GM19463 (cell line): ENCODE measurements at regions not wholly inside any gene's neighbourhood (a gene's known extent, or its start where the extent isn't known, plus 50 kb on each side); places are given as distances from the start of the nearest gene placed in this dataset.

Source experiments
- ATAC-seq: cut with Tn5 transposase; IDR thresholded peaks from one replicate; pipeline ENCODE4 v1.9.1; 2021; ENCODE audit warnings: mild to moderate bottlenecking, moderate library complexity; ENCODE audit not compliant: unreplicated experiment

DNA sequence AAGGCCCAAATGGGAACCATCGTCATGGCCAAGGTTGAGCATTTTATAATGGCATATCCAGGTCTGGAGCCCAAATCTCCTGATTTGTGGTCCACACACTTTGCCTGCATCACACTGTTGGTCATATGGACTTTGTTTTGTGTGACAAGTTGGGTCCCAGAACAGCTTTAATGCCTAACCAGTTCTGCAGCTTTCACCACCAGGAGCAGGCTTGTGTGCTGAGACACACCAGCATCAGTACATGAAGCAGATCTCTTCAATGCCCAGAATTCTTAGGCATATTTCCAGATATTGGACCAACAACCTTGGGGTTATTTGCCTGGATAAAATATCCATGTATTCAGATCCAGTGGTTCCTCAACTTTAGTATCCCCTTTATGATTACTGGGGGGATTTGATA is 371.3 kb downstream of the FBXW7 start:
- ATAC-seq, result no peak

DNA sequence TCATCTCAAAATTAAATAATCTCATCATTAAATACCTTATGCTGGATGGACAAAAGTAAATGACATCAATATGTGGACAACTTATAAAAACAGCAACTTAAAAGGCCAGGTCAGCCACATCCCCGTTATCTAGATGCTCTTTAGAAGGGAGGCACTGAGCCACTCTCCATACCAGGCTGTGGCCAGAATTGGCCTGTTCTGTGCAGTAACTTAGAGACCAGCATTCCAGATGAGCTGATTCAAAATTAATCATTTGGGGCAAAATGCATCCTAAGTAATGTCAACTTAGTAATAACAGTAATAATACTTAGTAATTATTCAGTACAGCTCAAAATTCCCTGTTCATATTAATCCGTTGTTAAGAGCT is 373.6 kb downstream of the FBXW7 start:
- ATAC-seq, result no peak

DNA sequence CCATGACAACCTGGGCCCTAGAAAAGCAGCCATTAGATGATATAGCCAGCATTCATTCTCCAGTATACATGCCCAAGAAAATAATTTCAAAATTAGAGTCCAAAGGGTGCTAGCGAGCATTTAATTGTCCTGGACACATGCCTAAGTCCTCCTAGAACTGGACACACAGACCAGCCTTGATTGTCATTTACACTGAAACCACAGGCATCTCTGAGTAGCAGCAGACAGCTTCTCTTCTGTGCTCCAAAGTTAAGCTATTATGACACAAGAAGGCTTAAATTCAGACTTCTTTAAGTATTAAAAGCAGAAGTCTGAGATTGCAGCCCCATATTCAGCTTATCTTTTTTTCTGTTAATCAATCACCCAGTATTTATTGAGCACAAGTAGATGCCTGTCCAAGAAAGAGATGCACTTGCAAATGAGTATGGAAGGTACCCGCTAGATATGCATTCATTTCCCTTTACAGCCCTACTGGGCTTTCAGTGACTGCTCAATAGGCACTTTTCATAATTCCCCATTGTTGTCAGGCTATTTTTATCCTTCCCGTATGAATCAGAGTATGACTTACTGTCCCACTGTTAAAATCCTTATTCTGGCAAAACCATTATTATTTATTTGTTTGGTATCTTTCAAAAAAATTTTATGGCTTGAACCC is 374.1 kb downstream of the FBXW7 start:
- peak; percentile 68 for ATAC-seq

DNA sequence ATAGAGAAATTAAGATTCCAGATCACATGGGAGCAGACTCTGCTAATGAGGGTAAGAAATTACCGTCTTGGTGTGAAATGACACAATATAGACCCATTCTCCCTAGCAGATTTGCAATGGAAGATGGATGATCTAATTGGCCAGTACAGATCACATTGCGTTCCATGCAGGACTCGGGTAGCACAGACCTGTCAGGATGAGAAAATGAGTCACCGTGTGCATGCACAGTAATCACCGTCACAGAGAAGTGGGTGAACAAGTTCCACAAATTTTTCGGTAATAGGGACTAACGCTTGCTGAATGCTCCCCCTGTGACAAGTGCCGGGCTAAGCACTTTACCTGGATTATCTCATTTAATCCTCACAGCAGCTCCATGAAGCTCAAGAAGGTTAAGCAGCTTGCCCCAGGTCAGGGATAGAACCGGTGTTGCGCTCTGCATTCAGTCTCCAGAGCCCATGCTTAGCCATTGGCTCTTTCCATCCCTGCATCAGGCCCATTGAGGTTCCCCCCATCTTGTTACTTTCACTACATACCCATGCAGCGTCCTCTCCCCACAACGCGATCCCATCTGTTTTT is 375.6 kb downstream of the FBXW7 start:
- no peak for ATAC-seq

DNA sequence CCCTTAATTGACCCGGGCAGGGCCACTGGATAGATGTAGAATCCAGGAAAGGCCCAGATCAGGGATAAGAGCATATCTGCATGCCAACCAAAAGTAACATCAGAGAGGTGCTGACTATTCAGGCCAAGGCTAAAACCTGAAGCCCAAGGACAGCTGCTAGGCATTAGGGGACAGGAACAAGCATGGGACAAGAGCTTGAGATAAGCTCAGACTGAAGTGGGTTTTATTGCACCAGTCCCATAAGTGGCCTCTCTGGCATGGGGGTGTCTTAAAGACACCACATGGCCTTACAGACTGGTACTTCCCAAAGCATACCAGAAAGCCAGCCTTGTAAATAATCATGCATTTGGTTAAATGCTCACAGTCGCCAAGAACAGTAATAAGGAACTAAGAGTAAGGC is 376.1 kb downstream of the FBXW7 start:
- ATAC-seq, result no peak

DNA sequence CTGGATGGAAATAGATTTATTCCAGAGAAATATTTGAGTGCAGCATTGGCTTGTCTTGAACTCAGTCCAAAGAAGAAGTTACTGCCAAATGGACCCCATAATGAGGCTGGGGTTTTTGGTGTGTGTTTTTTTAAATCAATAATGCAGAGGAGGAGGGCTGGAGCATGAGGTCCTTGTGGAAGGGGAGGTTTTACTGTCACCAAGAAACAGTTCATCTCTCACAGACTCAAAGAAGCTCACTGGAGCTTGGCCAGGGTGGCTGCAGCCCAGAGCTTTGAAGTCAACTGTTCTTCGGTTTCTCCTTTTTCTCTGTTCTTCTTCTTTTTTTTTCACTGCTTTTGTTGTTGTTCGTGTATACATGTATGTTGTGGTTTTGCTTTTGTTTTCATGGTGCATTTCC is 377.7 kb downstream of the FBXW7 start:
- no peak for ATAC-seq

DNA sequence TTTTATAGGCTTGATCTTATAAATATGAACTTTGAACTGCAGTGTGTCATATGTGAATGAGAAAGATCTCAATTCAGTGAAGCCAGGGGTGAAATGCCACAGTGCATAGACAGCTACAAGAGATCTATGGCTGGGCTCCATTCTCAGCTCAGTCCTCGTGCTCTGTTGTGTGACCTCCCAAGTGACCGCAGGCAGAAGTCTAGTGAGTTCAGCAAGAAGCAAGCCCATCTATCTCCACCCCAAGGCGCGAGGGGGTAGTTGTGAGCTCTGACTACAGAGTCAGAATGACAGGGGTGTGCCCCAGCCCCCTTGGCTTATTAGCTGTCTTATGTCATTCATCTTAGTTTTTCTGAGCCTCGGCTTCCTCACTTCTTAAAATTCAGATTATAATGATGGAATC is 378.3 kb downstream of the FBXW7 start:
- no peak for ATAC-seq

DNA sequence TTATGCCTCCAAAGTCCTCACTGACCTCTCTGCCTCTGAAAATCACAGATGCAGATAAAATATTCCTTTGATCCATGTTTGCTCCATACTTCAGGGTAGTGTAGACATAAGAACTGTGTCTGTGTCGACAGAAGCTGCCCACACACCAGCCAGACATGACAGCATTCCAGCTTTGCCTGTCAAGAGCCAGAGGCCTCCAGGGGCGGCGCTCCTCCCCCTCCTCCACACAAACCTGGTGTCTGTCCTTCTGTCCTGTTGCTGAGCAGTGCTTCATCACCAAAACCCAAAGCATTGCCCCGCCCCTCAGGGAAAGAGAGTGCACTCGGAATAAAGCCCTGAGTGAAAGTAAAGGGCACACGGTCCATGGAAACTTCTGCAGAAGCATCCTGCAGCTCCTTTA is 379.4 kb downstream of the FBXW7 start:
- ATAC-seq, result no peak

DNA sequence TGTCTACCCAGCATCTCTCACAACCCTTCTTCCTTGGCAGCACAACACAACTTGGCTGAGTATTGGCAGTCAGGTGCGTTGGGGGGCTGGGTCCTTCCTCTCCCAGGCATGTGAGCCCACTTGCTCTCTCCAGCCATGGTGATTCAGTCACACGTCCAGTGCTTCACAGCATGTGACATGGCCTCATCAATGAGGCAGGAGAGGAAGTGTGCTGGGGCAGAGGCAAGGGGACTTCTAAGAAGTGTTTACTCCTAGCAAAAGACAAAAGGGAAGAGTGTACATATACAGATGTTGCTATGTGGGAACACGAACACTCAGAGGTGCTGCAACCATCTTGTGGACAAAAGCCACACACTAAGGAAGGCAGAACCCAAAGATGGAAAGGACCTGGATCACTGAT is 380.8 kb downstream of the FBXW7 start:
- ATAC-seq, result no peak

DNA sequence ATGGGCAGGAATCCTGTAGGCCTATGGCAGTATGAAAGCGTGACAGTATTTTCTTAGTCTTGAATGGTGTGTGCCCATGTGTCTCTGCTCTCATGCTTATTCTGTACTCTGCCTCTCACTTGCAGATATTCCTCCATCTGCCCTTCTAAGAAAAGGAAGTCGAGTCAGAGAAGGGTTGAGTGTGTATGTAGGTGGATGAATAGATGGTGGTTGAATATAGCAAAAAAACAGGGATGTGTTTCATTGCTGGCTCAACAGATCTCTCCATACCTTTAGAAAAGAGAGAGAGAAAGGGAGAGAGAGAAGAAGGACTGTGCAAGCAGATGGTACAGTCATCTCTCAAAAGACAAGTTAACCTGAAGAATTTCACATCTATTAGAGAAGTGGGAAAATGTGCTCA is 381.5 kb downstream of the FBXW7 start:
- ATAC-seq, result no peak

DNA sequence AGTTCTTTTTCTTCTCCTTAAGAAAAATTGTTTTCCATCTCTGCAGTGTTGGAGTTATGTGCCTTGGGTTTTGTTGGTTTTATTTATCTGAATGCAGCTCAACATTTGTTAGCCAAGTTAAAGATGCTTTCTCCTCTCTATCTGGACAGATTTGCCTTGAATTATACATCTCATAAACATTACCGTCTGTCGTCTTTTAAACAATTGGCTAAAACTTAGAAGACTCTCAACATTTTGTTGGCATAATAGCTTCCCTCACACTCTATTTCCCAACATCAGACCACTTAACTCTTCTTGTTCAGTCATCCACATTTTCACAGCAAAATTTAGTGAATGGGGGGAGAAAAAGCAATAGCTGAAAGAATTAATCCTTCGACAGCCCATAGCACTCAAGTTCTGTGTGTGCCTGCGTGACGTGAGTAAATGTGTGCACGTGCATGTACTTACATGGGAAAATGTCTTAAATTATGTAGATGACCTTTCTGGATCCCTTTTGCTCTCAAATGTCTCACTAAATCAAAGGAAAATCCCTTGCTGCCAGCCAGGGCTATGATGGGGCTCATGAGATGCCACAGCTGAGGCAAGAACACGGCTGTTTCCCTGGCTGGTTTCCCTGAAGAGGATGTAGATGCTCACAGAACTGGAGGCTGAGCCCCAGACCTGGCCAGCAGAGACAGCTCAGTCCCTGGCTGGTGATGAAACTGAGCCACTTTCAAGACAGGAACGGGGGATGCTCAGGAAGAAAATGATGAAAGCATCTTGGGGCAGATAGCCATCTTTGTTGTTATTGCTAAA is 382.2 kb downstream of the FBXW7 start:
- ATAC-seq, result no peak

DNA sequence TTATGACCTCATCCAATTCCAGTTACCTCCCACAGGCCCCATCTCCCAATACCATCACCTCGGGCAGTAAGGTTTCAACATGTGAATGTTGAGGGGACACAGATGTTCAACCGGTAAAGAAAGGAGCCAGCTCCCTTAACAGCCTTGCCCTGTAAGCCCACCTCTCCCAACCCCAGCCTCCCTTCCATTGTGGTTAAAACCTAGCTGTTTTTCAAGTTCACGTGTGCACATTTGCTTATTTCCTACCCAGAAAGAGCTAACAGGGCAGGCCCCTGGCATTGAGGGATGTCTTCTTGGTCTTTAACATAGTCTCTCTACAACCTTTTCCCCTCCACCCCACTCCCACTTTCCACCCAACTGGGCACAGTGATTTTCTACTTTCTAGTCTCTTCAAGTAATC is 385.7 kb downstream of the FBXW7 start:
- no peak for ATAC-seq

DNA sequence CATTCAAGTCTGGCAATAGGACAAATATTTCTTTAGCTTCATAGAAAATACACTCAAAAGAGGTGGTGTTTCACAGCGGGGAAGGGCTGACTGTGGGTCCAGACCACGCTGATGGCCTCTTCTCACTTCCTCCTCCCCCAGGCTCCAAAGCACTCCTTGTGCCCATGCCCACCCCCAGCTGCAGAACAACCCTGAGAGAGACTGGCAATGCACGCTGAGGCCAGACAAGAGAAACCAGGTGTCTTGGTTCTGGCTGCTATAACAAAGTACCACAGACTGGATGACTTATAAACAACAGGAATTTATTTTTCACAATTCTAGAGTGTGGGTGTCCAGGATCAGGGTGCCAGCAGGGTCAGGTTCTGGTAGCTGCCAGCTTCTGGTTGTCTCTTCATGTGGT is 386.1 kb downstream of the FBXW7 start:
- no peak for ATAC-seq

DNA sequence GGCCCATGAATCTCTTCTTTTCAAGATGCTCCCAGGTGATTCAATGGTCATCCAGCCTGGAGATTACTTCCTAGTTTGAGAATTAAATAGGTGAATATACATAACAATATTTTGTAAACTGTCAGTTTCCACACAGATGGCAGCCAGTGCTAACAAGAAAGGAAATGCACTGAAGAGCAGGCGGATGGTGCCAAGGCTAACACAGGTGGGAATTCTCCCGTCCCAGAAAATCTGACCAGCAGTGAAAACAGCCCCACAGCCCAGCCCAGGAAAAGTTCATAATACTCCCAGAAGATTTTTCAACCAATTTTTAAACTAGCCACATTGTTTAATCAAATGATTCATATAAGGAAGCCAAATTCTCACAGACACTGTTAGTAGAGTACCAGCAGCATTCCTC is 387.2 kb upstream of the GATB start:
- ATAC-seq, result no peak

DNA sequence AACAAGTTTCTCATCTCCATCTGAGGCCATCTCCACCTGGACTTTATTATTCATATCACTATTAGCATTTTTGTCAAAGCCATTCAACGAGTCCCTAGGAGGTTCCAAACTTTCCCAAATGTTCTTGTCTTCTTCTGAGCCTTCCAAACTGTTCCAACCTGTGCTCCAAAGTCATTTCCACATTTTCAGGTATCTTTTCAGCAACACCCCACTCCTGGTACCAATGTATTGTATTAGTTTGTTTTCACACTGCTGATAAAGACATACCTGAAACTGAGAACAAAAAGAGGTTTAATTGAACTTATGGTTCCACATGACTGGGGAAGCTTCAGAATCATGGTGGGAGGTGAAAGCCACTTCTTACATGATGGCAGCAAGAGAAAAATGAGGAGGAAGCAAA is 385.4 kb upstream of the GATB start:
- ATAC-seq, result no peak

DNA sequence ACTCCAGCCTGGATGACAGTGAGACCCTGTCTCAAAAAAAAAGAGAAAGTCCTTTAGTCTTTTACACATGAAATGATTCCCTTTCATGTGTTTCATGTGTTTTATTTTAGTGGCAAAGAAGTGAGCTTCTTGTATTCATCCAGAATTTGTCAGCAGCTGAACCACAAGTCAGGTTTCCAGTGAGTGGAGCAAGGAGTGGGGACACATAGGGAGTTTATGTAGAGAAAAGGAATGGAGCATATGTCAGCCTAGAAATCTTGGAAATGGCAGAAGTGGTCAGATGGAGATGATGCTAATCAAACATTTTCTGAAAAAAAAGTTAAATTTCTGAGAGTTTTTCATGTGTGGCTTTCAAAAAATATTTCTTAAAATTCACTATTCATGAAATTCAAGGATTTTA is 383.0 kb upstream of the GATB start:
- no peak for ATAC-seq

DNA sequence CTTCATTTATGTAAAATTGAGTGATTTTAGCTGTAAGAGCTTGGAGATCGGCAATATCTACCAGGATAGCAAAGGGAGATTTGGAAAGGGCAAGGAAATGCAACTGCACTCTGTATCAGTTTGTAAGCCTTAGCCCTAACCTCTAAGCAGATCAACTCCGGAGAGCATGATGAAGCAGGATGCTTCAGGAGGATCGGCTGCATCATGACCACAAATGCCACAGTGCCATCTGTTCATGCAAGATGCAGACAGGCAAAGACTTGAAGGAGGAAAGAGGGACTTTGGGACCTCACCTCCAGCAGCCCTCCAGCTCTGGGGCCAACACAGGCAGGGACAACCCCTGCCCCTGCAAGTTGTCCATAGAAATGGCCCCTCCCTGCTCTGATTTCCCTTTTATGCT is 377.6 kb upstream of the GATB start:
- ATAC-seq, result no peak

DNA sequence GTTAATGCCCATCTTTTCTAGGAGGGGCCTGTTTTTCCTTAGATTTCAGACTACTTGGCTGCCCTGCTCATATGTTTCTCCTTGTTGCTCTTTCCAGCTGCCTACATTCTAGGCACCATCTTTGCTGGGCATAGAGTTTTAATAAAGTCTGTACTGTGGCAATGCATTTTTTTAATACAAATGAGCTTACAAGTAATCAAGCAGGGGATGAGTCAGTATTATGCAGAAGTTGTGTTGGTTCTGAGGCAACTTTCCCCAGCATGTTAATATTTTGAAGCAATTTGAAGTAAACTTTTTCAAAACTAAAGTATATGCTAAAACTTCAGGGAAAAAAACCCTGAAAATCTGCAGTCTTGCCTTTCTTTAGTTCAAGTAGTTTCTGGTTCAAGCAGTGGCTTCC is 372.0 kb upstream of the GATB start:
- ATAC-seq, result no peak

DNA sequence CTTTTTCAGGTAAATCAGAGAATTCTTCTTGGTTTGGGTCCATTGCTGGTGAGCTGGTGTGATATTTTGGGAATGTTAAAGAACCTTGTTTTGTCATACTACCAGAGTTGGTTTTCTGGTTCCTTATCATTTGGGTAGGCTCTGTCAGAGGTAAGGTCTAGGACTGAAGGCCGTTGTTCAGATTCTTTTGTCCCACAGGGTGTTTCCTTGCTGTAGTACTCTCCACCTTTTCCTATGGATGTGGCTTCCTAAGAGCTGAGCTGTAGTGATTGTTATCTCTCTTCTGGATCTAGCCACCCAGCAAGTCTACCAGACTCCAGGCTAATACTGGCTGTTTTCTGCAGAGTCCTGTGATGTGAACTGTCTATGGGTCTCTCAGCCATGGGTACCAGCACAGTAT is 367.5 kb upstream of the GATB start:
- ATAC-seq, result no peak

DNA sequence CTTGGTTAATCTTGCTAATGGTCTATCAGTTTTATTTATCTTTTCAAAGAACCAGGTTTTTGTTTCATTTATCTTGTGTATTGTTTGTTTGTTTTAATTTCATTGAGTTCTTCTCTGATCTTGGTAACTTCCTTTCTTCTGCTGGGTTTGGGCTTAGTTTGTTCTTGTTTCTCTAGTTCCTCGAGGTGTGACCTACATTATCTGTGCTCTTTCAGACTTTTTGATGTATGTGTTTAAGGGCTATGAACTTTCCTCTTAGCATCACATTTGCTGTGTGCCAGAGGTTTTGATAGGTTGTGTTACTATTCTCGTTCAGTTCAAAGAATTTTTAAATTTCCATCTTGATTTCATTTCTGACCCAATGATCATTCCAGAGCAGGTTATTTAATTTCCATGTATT is 365.4 kb upstream of the GATB start:
- ATAC-seq, result no peak

DNA sequence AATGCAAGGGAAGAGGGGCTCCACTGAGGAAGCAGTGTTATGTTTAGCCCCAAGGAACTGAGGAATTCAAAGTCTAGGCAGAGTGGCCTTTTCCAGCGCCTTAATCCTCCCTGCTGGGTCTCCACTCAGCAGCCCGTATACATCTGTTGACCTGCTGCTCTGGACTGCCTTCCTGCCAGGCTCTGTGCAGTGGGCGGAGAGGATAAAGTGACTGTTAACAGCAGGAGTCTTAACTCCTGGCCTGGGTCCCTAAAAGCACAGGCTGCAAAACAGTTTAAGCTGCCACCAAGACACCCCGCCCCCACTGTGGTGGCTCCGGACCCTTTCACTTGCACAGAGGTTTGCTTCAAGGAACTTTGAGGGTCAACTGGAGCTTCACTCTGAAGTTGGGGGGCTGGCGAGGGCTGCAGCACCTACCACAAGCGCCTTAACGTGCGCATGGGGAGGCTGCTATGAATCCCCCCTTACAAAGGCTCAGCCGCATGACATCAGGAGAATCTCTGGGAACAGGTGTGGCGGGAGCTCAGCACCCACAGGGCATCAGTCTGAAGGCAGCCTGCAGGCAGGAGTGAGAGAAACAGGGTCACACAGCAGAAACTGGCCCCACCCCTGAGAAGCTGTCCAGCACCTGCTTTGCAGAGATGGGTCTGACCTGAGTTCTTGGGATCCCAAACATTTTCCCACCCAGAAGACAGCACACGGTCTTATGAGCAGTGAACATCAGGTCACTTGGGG is 358.2 kb upstream of the GATB start:
- ATAC-seq, result no peak
